Body of pancreas (tissue), 4 donors: ENCODE measurements at regions not wholly inside any gene's neighbourhood (a gene's known extent, or its start where the extent isn't known, plus 50 kb on each side); places are given as distances from the start of the nearest gene placed in this dataset.

ENCODE experiments used
- CTCF ChIP-seq, 7 experiments: fragments of 450-650 bp in 4 of 7; fragments of 200-600 bp in 3 of 7; sonication (generic) in 3 of 7; IDR thresholded peaks; one replicate each; pipeline ENCODE4 v1.5.1; 2016 to 2019; ENCODE audit warnings: antibody characterized with exemption in 7 of 7
- POLR2A ChIP-seq, 3 donors: fragments of 450-650 bp; IDR thresholded peaks; one replicate each; pipeline ENCODE4 v1.6.1; 2016; ENCODE audit warnings: antibody characterized with exemption in 3 of 3, mild to moderate bottlenecking in 2 of 3

GRCh38 chr5:93247105-93247504 is 333.9 kb downstream of the NR2F1-AS1 start:
- TF ChIP-seq CTCF (IDR thresholded peaks at IDR 0.05) (no peak), POLR2A (IDR thresholded peaks at IDR 0.05) (no peak)
